ENCODE measurements at regions not wholly inside any gene's neighbourhood (a gene's known extent, or its start where the extent isn't known, plus 50 kb on each side); places are given as distances from the start of the nearest gene placed in this dataset.

DNA sequence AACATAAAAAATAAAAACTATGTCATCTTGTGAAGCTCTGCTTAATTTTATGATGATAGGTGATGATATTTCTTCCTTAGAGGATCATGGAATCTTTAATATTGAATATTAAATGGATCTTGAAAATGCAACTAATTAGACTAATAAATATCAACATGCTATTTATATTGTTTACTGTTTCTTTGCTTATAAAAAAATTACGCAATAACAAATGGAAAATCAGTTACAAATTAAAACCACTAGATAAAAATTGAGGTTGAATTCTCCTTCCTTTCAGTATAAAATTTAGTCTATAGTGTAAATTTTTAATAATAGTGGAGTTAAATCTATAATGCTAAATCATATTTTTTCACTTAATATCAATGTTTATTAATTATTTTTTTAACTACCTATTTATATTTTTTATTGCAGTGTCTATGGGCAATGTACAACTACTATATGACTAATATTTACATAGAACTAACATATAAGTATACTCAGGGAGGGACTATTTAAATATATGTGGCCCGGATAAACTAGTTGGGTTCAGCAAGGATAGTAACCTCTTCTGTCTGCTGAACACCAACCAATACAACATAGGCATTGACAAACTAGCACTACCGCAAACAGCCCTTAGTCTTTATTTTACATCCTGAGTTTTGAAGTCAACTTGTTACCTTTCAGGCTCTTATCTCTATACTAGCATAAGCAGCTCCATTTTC lies 628.0 kb downstream of the EFNB2 start:
- no peaks in the 10 kb centered on the region for H3K9me3 Mint-ChIP-seq
- no peak overlapping the region for H3K27ac Mint-ChIP-seq
- intact Hi-C loops (cut with micrococcal nuclease), result no loop called here
- ChIA-PET CTCF (no interaction called here), POLR2A (interaction anchor here (0.6 kb wide), 1 partner anchor 595 kb away, joined by 3 read pairs; no protein-coding TSS in a partner anchor)
- no peak overlapping the region for H3K4me3 Mint-ChIP-seq
- H3K27me3 Mint-ChIP-seq, result peaks cover 13% of the 10 kb centered on the region
- peaks cover 15% of the 10 kb centered on the region for H3K4me1 Mint-ChIP-seq (ENCODE audit: low read depth)
- no peaks in the 10 kb centered on the region for H3K36me3 Mint-ChIP-seq (ENCODE audit: low read depth)
- DNase-seq (no peak), ATAC-seq (no peak)
- TF ChIP-seq, protein P1, sequence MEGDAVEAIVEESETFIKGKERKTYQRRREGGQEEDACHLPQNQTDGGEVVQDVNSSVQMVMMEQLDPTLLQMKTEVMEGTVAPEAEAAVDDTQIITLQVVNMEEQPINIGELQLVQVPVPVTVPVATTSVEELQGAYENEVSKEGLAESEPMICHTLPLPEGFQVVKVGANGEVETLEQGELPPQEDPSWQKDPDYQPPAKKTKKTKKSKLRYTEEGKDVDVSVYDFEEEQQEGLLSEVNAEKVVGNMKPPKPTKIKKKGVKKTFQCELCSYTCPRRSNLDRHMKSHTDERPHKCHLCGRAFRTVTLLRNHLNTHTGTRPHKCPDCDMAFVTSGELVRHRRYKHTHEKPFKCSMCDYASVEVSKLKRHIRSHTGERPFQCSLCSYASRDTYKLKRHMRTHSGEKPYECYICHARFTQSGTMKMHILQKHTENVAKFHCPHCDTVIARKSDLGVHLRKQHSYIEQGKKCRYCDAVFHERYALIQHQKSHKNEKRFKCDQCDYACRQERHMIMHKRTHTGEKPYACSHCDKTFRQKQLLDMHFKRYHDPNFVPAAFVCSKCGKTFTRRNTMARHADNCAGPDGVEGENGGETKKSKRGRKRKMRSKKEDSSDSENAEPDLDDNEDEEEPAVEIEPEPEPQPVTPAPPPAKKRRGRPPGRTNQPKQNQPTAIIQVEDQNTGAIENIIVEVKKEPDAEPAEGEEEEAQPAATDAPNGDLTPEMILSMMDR (IDR thresholded peaks at IDR 0.05), result no peak

DNA sequence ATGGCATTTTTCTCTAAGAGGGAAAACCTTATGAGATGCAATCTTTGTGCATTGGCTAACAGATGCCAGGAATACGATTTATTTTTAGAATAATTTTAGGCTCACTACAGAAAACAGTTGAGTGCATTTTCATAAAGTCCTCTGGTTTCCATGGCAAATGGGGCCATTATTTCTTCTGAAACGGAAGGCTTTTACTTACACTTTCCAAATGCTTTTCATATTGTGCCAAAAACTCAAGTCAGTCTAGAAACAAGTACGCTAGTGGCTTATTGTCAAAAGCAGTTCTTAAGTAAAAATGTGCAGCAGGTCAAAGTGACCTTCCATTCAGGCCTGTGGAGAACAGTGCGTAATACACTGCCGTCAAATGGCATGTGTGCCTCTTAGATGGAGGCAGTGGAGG lies 628.7 kb downstream of the EFNB2 start:
- DNase-seq (no peak), ATAC-seq (no peak)
- H3K36me3 Mint-ChIP-seq (ENCODE audit: low read depth), result no peaks in the 10 kb centered on the region
- H3K27me3 Mint-ChIP-seq, result peaks cover 13% of the 10 kb centered on the region
- no peak overlapping the region for H3K27ac Mint-ChIP-seq
- H3K4me3 Mint-ChIP-seq, result no peak overlapping the region
- TF ChIP-seq, protein P1 (IDR thresholded peaks at IDR 0.05), result no peak
- intact Hi-C loops (cut with micrococcal nuclease), result no loop called here
- H3K9me3 Mint-ChIP-seq, result no peaks in the 10 kb centered on the region
- CTCF ChIA-PET, result no interaction called here
- POLR2A ChIA-PET, result no interaction called here
- H3K4me1 Mint-ChIP-seq (ENCODE audit: low read depth), result peaks cover 15% of the 10 kb centered on the region

DNA sequence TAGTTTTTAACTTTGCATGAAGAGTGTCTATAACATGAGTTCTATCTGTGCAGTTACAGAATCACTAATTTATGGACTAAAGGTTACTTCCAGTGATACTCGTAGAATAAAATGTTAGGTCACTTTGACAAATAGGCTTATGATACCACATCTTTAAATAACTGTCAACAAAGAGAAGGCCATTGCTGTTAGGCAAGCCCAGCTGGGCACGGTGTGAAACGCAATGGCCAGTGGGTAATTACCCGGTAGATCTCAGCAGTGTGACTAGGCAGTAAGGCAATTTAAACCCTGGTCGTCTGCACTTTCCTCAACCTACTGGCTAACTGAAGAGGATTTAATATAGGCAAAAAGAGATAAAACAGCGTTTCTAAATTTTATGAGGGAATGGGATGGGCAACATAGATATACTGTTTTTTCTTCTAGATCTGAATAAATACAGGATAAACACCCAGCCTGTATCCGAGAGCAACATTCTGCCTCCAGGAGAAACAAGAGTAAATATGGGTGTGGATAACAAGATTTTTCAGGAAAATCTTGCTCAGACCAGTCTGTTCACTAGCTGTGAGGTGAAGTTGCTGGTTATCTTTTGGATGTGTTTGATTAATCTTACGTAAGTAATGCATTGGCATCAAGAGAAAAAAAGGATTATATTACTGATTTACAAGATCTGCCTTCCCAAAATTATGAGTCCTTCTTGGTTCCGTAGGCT lies 631.3 kb downstream of the EFNB2 start:
- POLR2A ChIA-PET, result interaction anchor here (0.6 kb wide), 1 partner anchor 798 kb away, joined by 3 read pairs; no protein-coding TSS in a partner anchor
- CTCF ChIA-PET, result no interaction called here
- ATAC-seq, result no peak

DNA sequence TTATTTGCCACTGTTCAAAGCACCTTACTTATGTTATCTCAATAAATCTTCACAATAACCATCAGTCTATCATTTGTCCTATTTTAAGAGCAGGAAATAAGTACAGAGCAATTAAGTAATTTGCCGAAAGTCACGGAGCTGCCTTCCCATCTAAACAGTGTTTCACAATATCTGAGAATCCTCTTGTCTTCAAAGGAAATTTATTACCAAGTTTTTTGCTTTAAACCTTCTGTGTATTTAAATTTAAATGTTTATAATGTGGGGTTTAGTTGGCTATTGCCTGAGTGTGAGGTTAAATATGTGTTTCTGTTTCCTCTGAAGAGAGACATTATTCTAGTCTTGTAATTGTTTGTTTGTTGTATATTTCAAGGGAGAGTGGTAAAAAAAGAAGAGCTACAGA lies 633.1 kb downstream of the EFNB2 start:
- no peak overlapping the region for H3K4me3 Mint-ChIP-seq
- H3K27ac Mint-ChIP-seq, result no peak overlapping the region
- no peak for ATAC-seq
- no peaks in the 10 kb centered on the region for H3K4me1 Mint-ChIP-seq (ENCODE audit: low read depth)
- ChIA-PET POLR2A (no interaction called here), CTCF (no interaction called here)
- no peak for DNase-seq
- intact Hi-C loops (cut with micrococcal nuclease), result no loop called here
- peaks cover 5% of the 10 kb centered on the region for H3K27me3 Mint-ChIP-seq
- no peaks in the 10 kb centered on the region for H3K9me3 Mint-ChIP-seq
- no peaks in the 10 kb centered on the region for H3K36me3 Mint-ChIP-seq (ENCODE audit: low read depth)
- TF ChIP-seq, protein P1 (IDR thresholded peaks at IDR 0.05), result no peak

More for the DNA sequence above, 631.3 kb downstream of the EFNB2 start:
- Mint-ChIP-seq H3K36me3 (ENCODE audit: low read depth) (no peaks in the 10 kb centered on the region), H3K9me3 (no peaks in the 10 kb centered on the region), H3K27ac (no peak overlapping the region), H3K27me3 (peaks cover 3% of the 10 kb centered on the region), H3K4me3 (no peak overlapping the region), H3K4me1 (ENCODE audit: low read depth) (peaks cover 14% of the 10 kb centered on the region)
- intact Hi-C loops (cut with micrococcal nuclease), result no loop called here
- no peak for DNase-seq
- TF ChIP-seq, protein P1 (IDR thresholded peaks at IDR 0.05), result no peak

DNA sequence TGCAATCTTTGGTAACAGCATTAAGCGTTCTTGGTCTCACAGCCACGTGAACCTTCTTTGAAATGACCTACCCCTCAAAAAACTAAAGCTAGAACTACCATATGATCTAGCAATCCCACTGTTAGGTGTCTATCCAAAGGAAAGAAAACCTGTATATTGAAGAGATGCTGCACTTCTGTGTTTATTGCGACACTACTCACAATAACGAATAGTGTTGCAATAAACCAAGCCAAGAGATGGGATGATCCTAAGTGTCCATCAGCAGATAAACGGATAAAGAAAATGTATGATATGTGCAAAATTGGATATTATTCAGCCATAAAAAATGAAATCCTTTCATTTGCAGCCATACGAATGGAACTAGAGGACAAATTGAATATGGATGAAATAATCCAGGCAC lies 637.9 kb downstream of the EFNB2 start:
- H3K4me3 Mint-ChIP-seq, result no peak overlapping the region
- H3K27me3 Mint-ChIP-seq, result peaks cover 4% of the 10 kb centered on the region
- no peaks in the 10 kb centered on the region for H3K36me3 Mint-ChIP-seq (ENCODE audit: low read depth)
- H3K9me3 Mint-ChIP-seq, result no peaks in the 10 kb centered on the region
- ATAC-seq, result no peak
- TF ChIP-seq, protein P1 (IDR thresholded peaks at IDR 0.05), result no peak
- H3K4me1 Mint-ChIP-seq (ENCODE audit: low read depth), result no peaks in the 10 kb centered on the region
- POLR2A ChIA-PET, result no interaction called here
- CTCF ChIA-PET, result no interaction called here
- intact Hi-C loops (cut with micrococcal nuclease), result no loop called here
- DNase-seq, result no peak
- H3K27ac Mint-ChIP-seq, result no peak overlapping the region

Measured in activated CD8-positive, alpha-beta T cell treated with anti-CD3 and anti-CD28 coated beads for 36 hours (primary cell).